HG03280 (cell line): ENCODE measurements at regions not wholly inside any gene's neighbourhood (a gene's known extent, or its start where the extent isn't known, plus 50 kb on each side); places are given as distances from the start of the nearest gene placed in this dataset.
"Not testable (repeated sequence)": the region's sequence is repeated elsewhere in the genome, so short reads cannot be mapped to it uniquely, and the experiment has no call there.

Source experiments
- ATAC-seq: cut with Tn5 transposase; IDR thresholded peaks from one replicate; pipeline ENCODE4 v1.9.1; 2021; ENCODE audit warnings: mild to moderate bottlenecking, moderate library complexity; ENCODE audit not compliant: unreplicated experiment

DNA sequence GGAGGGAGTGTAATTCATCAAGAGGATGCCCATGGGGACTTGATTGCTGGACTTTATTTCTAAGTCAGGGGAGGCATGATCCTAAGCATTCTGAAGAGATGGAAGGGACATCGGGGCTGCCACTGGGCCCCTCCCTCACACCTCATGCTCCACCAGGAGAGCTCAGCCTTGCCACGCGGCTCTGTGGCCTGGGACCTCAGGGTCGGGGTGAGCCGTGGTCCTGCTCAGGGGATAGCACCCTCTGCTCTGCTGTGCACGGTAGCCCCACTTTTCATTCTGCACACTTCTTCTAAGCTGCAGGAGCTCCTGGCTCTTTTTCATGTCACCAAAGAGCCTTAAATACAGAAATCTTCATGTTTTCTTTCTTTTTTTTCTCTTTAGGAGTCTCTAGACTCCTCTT, 75.5 kb upstream of the DPP6 start:
- ATAC-seq = not testable (repeated sequence)

DNA sequence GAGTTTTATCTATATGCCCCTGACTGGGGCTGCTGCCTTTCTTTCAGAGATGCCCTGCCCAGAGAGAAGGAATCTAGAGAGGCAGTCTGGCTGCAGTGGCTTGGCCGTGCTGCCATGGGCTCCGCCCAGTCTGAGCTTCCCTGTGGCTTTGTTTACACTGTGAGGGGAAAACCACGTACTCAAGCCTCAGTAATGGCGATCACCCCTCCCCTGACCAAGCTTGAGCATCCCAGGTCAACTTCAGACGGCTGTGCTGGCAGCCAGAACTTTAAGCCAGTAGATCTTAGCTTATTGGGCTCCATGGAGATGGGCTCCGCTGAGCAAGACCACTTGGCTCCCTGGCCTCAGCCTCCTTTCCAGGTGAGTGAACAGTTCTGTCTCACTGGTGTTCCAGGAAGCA, 69.0 kb upstream of the DPP6 start:
- ATAC-seq = not testable (repeated sequence)

DNA sequence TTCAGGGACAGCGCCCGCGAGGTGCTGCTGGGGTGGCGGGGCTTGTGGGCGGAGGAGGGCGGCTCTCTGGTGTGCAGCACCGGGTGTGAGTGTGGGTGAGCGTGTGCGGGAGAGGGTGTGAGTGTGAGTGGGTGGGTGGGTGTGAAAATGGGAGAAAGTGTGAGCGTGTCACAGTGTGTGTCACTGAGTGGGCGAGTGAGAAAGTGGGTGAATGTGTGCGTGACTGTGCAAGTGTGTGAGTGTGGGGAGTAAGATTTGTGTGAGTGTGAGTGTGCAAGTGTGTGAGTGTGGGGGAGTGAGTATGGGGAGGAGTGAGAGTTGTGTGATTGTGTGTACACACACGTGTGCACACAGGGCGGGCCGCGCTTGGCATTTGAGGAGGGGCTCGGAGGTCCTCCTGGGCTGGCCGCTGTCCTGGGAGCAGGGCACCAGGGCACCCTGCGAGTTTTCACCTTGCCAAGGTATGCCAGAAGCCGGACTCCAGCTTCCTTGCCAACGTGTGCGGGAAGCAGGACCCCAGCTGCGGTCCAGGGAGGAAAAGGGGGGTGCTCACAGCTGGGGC, 63.1 kb upstream of the DPP6 start:
- ATAC-seq = not testable (repeated sequence)

DNA sequence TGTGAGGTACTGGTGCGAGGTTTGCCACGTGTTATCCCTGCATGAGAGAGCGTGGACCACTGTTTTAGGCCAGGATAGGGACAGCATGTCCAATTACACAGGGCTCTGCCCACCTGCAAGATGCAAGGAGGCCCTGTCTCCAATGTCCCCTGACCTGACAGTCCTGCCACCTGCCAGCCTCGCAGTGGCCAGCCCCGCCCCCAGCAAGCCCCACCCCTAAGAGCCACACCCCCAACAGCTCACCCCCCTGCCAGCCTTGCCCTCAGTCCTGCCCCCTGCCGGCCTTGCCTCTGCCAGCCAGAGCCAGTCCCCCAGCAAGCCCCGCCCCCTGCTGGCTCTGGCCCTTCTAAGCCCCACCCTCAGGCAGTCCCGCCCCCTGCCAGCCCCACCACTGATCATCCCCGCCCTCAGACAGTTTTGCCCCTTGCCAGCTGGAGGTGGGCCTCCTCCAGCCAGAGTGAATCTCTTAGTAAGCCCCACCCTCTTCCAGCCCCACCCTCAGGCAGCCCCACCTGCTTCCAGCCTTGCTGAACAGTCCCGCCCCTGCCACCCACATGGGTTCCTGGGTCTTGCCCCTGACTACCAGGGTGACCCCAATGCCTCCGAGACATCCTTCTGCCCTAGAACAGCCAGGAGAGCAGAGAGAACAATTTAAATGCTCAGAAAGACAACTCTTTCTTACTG, 62.3 kb upstream of the DPP6 start:
- ATAC-seq = not testable (repeated sequence)

DNA sequence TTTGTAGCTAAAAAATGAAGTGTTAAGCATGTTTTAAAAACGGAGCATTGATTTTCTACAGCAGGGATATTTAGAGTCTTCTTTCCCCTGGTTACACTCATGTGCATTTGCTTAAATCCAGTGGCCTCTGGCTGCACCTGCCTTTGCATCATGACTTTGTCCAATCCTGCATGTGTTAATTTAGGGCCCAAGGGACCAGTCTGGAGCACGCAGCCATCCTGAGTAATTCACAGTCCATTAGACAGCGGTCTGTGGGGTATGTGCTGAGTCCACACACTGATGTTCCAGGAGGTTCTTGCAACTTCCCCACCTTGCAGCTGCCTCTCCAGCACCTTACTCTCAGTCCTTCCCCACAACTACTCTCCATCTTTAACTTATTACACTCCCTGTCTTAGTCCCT, 60.7 kb upstream of the DPP6 start:
- not testable (repeated sequence) for ATAC-seq

DNA sequence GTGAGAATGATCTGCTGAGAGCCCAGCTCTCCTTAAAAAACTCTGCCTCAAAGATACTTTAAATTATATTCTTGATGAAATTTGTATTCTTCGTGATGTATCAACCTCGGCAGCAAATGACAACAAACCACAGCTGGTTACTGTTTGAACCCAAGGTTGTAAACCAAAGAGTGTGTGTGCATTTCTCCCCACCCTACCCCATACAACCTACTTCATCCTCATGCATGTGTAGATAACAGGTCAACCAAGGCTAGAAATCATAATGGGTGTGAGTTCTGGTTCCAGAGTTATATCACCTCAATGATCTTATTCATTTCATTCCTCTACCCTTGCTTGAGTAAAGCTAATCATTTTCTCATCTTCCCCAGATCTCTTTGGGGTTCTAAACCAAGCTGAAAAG, 58.8 kb upstream of the DPP6 start:
- not testable (repeated sequence) for ATAC-seq

DNA sequence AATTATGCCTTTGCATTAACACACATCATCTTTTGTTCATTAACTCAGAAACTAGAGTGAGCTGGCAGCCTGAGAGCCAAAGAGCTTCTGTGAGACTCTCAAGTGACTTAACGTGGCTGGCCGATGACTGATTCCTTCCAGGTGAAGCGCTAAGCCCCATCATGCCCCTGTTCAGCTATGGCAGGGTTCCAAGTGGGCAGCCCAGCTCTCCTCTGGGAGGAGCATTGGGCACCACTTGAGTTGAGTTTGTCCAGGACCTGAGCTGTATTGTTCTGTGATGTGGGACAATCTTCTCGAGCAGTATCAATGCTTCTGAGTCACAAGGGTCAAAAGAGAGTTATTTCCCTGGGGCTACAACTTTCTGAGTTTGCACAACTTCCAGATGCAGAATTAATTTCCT, 53.3 kb upstream of the DPP6 start:
- ATAC-seq = not testable (repeated sequence)
